HG02798 (cell line): ENCODE measurements at regions not wholly inside any gene's neighbourhood (a gene's known extent, or its start where the extent isn't known, plus 50 kb on each side); places are given as distances from the start of the nearest gene placed in this dataset.
"Not testable (repeated sequence)": the region's sequence is repeated elsewhere in the genome, so short reads cannot be mapped to it uniquely, and the experiment has no call there.

ENCODE experiments used
- ATAC-seq: cut with Tn5 transposase; IDR thresholded peaks from one replicate; pipeline ENCODE4 v1.9.1; 2021; ENCODE audit warnings: mild to moderate bottlenecking; ENCODE audit not compliant: unreplicated experiment, poor library complexity

DNA sequence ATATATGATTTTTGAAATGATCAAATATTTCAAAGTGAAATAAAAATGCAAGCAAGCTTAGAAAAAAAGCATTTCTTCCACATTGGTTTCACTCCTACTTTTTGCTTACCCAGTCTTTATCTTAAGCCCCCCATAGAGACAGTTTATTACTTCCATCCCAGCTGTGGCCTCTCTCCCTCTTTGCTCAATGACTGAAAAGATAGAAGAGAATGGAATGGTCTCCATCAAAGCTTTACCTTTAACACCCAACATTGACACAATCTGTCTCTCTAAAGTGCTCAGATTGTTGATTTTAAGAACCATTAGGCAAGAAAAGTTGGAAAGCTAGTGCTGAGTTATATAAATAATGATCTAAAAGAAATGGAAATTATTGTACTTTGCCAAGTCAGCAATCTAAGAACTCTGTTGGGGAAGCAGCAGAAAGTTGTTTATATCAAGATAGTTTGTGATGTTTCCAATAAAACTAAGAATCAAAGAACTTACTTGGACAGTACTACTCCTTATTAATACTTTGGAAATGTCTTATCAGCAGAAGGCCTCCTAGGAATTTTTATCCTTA, 277.5 kb upstream of the NREP start:
- ATAC-seq = no peak

DNA sequence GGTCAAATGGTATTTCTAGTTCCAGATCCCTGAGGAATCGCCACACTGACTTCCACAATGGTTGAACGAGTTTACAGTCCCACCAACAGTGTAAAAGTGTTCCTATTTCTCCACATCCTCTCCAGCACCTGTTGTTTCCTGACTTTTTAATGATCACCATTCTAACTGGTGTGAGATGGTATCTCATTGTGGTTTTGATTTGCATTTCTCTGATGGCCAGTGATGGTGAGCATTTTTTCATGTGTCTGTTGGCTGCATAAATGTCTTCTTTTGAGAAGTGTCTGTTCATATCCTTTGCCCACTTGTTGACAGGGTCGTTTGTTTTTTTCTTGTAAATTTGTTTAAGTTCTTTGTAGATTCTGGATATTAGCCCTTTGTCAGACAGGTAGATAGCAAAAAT, 269.9 kb upstream of the NREP start:
- not testable (repeated sequence) for ATAC-seq

DNA sequence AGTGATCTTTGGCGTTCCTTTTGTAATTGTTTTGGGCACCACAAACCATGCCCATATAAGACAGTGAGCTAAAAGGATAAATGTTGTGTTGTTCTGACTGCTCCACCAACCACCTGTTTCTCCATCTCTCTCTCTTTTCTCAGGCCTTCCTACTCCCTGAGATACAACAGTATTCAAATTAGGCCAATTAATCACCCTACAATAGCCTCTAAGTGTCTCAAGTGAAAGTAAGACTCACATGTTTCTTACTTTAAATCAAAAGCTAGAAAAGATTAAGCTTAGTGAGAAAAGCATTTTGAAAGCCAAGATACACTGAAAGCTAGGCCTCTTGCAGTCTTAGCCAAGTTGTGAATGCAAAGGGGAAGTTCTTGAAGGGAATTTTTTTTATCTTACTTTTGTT, 268.8 kb upstream of the NREP start:
- peak; percentile 84 for ATAC-seq

DNA sequence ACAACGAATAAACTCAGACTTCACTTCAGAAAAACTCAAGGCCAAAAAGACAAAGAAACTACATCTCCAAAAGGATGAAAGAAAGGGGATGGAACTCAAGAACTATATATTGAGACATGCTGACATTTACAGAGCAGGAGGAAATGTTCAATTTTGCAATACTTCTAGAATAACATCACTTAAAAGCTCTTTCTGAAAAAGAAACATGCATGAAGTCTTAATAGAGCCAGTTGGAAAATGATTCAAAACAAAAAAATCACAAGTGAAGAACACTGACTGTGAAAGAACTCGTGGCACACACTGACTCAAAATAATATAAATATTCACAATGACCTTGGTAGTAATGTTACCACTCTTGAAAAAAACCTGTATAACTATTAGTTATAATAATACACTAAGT, 267.8 kb upstream of the NREP start:
- ATAC-seq = no peak

DNA sequence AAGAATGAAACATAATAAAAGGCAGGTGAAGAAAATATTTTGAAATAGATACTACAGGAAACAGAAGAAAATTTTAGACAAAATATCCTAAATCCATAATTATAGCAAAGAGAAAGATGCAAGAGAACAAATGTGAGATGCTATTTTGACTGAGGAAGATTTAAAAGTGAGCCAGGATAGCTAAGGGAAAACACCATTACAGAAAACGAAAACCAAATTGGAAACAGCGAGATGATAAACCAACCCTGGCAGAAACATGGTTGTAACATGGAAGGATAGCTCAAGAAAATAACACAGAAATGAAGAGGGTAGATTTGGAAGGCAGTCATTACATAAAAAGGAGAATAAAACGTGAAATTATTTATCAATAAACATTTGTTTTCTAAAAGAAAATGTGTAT, 267.2 kb upstream of the NREP start:
- ATAC-seq = no peak

DNA sequence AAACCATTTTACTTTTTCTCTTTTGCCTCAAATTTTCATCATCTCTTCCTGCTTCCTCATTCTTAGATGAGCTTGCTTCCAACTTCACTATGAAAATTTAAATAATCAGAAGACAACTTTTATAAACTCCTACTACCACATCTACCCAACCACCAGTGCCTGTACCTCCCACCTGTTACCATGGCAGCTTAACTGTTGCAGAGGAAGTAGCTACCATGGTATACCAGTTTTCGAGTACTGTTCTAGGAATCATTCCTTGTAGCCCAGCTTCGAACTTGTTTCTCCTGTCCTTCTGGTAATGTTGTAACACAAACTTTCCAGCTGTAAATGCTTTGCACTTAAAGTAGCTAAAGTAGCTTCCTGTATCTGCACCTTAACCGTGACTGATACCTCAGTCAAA, 266.8 kb upstream of the NREP start:
- no peak for ATAC-seq

DNA sequence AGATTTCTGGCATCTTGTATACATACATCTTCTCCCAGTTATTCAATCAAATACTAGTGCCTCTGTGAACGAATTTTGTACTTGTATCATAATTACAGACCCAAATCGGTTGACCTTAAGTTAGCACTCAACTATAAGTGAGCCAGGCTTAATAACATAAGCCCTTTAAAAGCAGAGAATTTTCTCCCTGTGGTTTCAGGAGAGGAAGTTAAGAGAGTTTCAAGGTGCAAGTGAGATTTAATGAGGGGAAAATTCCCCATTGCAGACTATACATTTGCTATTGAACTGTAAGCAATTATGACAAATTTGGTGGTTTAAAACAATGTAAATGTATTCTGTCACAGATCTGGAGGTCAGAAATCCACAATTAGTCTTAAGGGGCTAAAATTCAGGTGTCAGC, 261.9 kb upstream of the NREP start:
- ATAC-seq = no peak

DNA sequence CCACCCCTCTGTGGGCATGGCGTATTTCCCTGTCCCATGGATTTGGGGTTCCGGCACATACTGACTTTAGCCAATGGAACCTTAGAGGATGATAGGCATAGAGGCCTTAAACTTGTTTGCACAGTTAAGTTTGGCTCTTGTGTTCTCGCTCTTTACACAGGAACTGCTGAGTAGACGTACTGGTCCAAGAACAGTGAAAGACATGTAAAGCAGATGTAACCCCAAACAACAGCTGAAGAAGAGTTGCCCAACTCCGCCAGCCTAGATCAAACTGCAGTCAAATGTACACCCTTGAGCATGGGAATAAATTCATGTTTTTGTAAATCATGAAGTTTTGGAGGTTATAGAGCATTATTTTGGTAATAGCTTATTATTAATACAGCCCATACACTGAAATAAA, 260.0 kb upstream of the NREP start:
- ATAC-seq = no peak

DNA sequence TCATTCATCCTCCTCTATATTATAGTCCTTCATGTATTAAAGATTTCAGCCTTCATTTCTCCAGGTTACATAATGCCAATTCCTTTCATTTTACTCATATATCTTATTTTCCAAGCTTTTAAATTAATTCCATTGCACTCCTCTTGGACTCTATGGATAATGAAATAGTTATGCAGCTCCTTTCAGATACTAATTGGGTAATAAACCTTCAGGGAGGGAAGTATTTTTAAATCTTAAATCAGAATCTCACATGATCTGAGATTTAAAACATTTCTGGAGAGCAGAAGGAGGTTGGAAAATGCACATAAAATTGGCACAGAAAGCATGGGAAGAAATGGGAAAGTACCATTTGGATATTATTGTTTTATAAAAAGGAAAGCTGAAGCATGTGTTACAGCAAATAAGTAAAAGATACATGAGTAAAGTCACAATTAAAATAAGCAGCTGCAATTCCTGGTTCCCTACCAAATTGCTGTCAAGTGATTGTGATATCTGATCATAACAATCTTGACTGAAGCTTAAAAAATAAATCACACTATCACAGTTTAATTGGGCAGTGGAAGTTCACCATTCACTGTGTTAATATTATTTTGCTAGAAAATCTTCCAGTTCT, 257.9 kb upstream of the NREP start:
- ATAC-seq = no peak

DNA sequence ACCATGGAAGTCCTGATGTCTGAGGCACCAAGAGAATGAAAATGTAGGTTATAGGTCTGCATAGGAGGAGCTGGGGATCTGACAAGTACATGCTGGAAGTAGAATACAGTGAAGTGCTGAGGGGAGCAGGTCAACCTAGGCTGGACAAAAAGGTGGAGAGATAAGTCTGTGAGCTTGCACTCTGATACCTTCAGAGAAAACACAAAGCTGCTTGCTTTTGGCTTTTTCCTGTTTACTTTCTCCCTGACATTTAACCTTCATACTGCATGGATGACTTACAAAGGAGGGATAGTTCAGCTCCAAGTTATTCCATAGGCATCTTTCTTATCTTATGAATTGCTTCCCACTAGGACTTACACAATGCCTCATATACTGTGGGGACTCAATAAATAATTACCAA, 256.7 kb upstream of the NREP start:
- no peak for ATAC-seq

DNA sequence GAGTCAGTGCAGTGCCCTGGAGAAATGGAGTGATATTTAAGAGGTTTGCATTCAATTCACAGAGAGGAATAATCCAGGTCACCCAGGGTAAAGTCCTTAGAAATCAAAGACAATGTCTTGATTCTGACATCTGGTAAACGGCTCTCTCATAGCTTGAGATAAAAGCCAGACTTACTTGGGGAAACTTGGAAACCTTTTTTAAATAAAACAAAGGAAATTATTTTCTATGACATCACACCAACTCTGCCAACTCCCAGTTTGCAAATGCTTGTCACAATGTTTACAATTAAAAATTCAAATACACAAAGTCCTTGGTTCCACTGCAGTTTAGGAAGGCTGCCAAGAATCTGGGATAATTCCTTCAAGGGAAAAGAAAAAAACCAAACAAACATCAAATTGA, 255.1 kb upstream of the NREP start:
- ATAC-seq = no peak

DNA sequence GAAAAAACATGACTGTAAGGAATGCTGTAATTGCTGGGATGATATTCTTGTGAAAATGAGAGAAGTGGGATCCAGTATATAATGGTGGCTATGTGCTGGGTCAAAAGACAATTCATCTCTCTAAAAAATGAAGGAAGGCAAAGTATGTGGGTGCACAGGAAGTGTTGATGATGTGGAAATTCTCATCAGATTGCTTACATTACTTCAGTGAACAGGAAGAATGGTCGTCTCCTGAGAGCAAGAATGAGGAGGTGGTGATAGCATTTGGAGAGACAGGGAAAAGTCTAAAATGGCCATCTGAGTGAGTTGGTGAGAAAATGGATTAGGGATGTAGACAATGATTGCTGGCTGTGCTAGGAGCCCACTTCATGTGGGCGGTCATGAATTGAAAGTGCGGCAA, 253.5 kb upstream of the NREP start:
- no peak for ATAC-seq

DNA sequence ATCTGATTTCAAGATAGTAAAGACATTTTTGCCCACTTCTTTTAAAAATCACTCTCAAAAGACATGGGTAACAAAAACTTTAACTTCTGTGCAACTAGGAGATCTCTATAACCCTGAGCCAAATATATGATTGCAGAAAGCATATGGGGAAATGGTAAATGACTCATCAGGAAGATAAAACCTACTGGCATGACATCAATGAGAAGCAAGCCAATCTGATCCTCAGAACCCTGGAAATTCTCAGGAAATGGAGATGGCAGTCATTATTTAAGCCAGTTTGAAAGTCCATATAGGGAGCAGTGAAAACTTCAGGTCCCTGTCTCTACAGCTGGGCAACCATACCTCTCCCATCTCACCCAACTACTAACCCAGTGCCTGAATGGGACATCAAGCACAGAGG, 249.7 kb upstream of the NREP start:
- ATAC-seq = no peak

DNA sequence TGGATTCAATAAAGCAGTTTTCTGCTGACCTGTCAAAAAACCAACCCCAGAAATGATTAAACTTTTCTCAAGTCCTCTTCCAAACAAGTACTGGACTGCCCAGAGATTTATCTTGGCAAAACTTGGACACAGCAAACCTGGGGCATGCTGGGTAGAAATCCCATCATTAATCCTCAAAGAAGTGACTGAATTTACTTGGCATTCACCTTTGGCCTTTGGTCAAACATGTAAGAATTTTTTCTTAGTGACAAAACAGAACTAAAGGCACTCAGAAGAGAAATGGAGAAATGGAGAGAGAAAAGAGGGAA, 248.6 kb upstream of the NREP start:
- no peak for ATAC-seq

DNA sequence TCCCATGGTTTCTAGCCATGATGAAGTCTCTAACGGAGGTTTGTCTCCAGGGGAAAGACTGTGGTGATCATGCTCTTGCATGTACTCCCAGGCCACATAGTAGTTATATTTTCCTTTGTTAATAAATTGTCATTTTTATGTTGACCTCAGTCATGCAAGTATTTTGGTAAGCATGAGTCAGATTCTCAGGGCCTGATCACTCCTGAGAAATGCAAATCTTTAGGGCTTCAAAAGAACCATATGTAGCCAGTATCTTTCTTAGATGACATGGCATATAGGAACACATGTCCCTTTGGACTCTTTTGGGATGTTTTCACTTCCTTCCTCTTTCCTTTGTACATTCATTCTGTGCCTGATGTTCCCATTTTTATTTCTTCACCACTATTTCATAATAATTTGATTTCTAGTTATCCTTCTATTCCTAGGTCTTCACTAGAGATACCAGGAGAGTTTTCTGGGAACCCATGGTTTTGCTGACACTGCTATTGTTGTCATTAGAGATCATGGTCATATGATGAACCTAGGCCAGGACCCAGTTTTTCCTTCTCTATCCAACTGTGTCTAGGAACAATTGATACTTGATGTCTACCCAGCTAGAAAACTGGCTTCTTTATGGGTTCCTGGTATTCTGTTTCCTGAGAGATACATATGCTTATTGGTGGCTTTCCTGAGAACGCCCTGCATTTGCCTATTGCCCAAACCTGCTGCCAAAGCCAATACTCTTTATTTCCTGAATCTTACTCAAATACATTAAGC, 248.1 kb upstream of the NREP start:
- peak; percentile 86 for ATAC-seq

DNA sequence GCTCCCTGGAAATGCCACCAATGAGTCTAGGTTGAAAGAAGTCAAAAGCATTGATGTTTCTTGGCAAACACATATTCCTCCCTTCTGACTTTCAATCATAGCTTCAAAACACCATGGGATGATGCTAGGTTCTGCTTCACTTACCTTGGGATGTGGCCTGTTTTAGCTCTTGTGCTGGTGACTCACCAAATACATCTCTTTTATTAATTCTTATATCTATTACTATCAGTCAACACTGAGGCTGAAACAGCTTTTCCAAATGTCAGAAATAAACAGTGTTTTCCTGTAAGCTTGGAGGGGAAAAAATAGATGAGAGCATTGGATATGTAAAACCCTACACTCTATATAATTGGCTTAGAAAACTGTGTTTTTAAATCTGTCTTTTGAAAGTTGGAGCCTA, 245.4 kb upstream of the NREP start:
- no peak for ATAC-seq

DNA sequence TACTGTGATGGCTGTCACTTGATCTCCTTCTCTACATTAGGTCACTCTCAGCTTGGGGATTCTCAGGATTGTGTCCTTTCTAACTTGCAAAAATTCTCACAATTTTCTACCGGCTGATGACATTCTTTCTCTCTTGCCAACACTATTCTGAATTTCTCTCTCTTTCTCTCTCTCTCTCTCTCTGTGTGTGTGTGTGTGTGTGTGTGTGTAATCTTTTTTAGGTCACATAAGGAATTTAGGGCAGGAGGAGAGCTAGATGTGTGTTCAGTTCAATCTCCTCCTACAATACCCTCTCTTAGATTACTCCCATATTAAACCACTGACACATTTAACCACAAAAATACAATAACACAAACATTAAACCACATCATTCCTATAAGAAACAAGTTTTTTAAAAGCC, 242.3 kb upstream of the NREP start:
- ATAC-seq = no peak

DNA sequence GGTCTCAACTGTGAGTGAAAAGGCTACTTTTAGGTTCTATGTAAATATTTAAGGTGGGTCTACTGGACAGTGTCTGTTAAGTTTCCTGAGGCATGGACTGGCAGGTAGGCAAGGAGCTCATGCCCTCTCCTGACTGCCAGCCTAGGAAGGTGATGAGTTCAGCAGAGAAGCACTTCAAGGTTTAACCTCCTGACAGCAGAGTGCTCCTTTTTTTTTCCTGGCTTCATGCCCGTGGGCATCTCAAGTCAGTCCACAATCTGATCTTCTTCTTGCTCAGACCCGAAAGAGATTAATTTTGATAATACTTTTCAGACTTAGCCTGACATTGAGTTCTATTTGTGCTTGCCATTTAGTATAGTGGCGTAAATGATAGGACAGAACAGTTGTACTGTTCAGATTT, 241.9 kb upstream of the NREP start:
- ATAC-seq = no peak

DNA sequence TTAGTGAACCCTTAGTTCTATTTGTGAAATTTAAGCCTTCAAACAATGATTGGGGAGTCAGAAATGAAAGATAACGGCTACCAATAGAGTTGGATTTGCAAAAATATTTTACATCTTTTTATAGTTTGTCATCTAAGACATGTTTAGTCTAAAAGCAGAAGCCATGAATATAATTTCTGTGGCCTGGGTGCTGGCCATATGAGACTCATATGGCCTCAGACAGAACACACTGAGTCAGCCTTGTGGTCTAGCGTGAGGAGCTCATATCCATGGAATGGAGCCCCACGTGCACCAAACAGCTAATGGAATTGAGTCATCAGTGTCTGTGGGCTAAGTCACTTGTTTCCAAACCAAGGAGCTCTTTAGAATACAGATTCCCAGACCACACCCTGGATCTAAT, 240.7 kb upstream of the NREP start:
- ATAC-seq = no peak

DNA sequence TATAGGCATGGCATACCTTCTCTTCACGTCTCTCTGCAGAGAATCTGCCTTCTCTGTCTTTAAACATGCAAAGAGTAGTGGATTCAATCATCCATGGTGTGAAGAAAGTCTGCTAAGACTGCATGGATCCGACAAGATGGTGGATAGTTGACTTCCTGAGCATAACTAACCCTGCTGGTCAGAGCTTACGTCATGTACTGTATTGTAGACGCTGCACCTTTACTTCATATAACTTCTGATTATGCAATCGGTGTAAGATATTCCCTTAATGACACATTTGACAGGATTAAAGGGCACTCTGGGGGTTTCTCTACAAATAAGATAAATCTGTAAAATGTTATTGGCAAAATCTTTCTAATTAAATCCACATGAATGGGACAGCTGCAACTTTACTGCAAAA, 240.3 kb upstream of the NREP start:
- ATAC-seq = no peak

DNA sequence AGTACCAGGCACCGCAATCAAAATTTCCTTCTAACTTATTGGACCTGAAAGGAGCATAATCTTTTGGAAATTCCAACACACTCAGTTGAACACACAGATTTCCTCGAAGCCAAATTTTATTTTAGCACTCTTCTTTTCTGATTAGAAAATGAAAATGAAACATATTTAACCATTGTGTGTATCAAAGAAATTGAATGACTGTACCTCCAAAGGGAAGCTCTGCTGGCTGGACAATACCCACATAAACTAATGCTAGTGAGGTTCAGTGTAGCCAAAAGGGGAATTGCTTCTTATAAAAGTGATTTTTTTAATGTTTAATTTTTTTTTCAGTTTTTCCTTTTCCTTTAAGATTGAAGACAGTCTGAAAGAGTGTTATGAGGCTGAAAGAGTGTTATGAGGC, 239.6 kb upstream of the NREP start:
- ATAC-seq = no peak

DNA sequence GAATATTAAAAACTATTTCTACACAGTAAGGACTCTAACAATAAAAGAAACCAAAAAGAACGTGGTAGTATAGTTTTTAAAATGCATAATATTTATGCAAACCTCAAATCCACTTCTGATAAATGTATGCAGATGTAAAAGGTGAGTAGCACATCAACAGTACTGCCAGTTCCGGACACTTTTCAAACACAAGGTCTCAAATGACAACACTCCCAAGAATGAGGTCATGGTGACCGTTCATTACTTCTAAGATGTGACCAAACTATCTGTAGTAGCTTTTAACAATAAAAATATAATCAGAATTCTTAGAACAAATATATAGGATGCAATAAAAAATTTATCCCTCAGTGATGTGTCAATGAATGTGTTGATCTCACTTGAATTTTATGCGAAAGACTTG, 238.7 kb upstream of the NREP start:
- ATAC-seq = no peak
